Small intestine (tissue), 7 donors: ENCODE measurements at regions not wholly inside any gene's neighbourhood (a gene's known extent, or its start where the extent isn't known, plus 50 kb on each side); places are given as distances from the start of the nearest gene placed in this dataset.

ENCODE experiments used
- DNase-seq, 2 donors: peaks; one replicate each; pipeline versions ENCODE4 v3.0.0 to v3.0.0-alpha.2; 2013
- FAIRE-seq: peaks from 2 replicates; lab custom pipeline; 2012; peaks lifted over from hg19 to GRCh38; lab: Jason Lieb, UNC
- H3K27ac ChIP-seq, 3 donors: one replicate each; pipeline ENCODE4 v1.5.1; 2013; ENCODE audit warnings: low read length in 2 of 3, mild to moderate bottlenecking in 2 of 3, control low read depth in 1 of 3, inconsistent platforms in 1 of 3, low read depth in 1 of 3, moderate library complexity in 1 of 3
- H3K27me3 ChIP-seq, 3 donors: one replicate each; pipeline ENCODE4 v1.6.1; 2013; ENCODE audit warnings: low read length in 3 of 3, inconsistent platforms in 1 of 3; ENCODE audit not compliant: control insufficient read depth in 3 of 3, insufficient read depth in 3 of 3
- H3K36me3 ChIP-seq, 3 donors: one replicate each; pipeline ENCODE4 v1.6.1; 2013; ENCODE audit warnings: low read length in 3 of 3, inconsistent platforms in 1 of 3, low read depth in 1 of 3, mild to moderate bottlenecking in 1 of 3, moderate library complexity in 1 of 3; ENCODE audit not compliant: control insufficient read depth in 3 of 3, insufficient read depth in 2 of 3
- H3K4me1 ChIP-seq, 3 donors: one replicate each; pipeline ENCODE4 v1.6.1; 2013; ENCODE audit warnings: low read length in 2 of 3, inconsistent platforms in 1 of 3, low read depth in 1 of 3, mild to moderate bottlenecking in 1 of 3, moderate library complexity in 1 of 3; ENCODE audit not compliant: control insufficient read depth in 3 of 3, insufficient read depth in 2 of 3
- H3K4me3 ChIP-seq, 3 donors: one replicate each; pipeline ENCODE4 v1.5.1; 2013; ENCODE audit warnings: low read length in 3 of 3, control low read depth in 1 of 3, inconsistent platforms in 1 of 3, low read depth in 1 of 3, mild to moderate bottlenecking in 1 of 3, moderate library complexity in 1 of 3
- H3K9me3 ChIP-seq, 2 donors: one replicate each; pipeline ENCODE4 v1.6.1; 2013; ENCODE audit warnings: low read depth in 1 of 2, low read length in 1 of 2; ENCODE audit not compliant: control insufficient read depth in 2 of 2, insufficient read depth in 1 of 2
- WGBS, 3 donors: extraction: QIAGEN DNeasy Blood & Tissue Kit; methylation state at CpG; one replicate each; pipeline ENCODE4 v1.1.7; 2013; 5-methylcytosine and 5-hydroxymethylcytosine counted together
- donor health status: healthy with polysubstance abuse.
- donor health status: control.
- donor health status: control.
- donor health status: Bipolar disorder and iron deficiency.
- donor health status: healthy.

- Histone ChIP-seq H3K27ac (no peak overlapping the region), H3K9me3 (no peaks in the 10 kb centered on the region)
- DNase-seq = no peak
Measured at GRCh38 chr20:46799781-46800408, 90.4 kb downstream of the SLC2A10 start.

DNA sequence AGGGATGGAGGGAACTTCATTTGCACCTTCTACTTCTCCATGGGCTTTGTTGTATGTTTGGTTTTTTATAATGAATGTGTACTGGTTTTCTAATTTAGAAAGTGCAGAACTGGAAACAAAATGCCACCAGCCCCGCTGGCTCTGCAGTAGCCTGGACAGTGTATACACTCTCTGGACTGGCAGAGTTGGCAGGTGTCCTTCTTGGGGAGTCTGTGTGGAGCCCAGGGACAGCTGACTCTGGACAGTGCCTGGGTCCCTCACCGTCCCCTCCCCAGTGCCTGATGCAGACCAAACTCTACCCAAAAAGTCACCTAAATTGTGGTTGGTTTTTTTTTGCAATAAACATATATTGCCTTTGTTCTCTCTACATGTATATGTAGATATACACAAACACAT, 91.0 kb downstream of the SLC2A10 start:
- WGBS, 3 donors = 81 to 85% (median 83%) methylated on average over 2 of the region's 2 CpGs
- Histone ChIP-seq H3K9me3 (no peaks in the 10 kb centered on the region), H3K4me1 (no peaks in the 10 kb centered on the region), H3K27ac (no peak overlapping the region), H3K4me3 (no peak overlapping the region), H3K27me3 (peaks cover 0 to 6% (median 0%) of the 10 kb centered on the region in 3 donors), H3K36me3 (no peaks in the 10 kb centered on the region)
- DNase-seq (no peak), FAIRE-seq (no peak)

More at GRCh38 chr20:46799781-46800408, 90.4 kb downstream of the SLC2A10 start:
- no peaks in the 10 kb centered on the region for H3K4me1 ChIP-seq
- no peak for FAIRE-seq
- H3K27me3 ChIP-seq = peaks cover 0 to 6% (median 0%) of the 10 kb centered on the region in 3 donors
- 49 to 64% (median 58%) methylated on average over 7 of the region's 7 CpGs for WGBS, 3 donors
- no peaks in the 10 kb centered on the region for H3K36me3 ChIP-seq
- no peak overlapping the region for H3K4me3 ChIP-seq

- Histone ChIP-seq H3K27ac (no peak overlapping the region), H3K4me3 (no peak overlapping the region), H3K4me1 (no peaks in the 10 kb centered on the region), H3K27me3 (peaks cover 0 to 6% (median 0%) of the 10 kb centered on the region in 3 donors), H3K36me3 (no peaks in the 10 kb centered on the region), H3K9me3 (no peaks in the 10 kb centered on the region)
- DNase-seq (no peak), FAIRE-seq (no peak)
- 72 to 77% (median 76%) methylated on average over 12 of the region's 12 CpGs for WGBS, 3 donors
Measured at GRCh38 chr20:46801003-46801702, 91.7 kb downstream of the SLC2A10 start.

DNA sequence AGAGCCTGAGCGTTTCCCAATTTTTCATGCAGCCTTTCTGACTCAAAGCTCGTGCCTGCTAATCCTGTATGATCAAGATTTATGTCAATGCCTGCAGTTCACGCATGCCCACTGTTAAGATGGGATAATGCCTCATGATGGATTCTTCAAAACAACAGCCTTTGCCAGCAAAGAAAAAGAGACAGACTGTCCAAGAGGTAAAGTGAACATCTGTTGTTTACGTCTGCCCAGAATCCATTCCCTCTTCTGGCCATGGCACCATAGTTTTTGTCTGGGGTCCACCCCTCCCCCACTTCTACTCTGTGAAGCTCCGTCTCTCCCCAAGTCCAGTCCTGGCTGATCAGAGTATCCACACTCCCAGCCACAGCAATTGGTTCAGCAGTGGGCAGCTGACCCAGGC, 91.9 kb upstream of the EYA2 start:
- WGBS, 3 donors = 59 to 80% (median 78%) methylated on average over 5 of the region's 5 CpGs
- FAIRE-seq = no peak
- Histone ChIP-seq H3K9me3 (no peaks in the 10 kb centered on the region), H3K4me3 (no peak overlapping the region), H3K4me1 (no peaks in the 10 kb centered on the region), H3K27ac (no peak overlapping the region), H3K27me3 (peaks cover 0 to 6% (median 0%) of the 10 kb centered on the region in 3 donors), H3K36me3 (no peaks in the 10 kb centered on the region)
- DNase-seq = no peak

DNA sequence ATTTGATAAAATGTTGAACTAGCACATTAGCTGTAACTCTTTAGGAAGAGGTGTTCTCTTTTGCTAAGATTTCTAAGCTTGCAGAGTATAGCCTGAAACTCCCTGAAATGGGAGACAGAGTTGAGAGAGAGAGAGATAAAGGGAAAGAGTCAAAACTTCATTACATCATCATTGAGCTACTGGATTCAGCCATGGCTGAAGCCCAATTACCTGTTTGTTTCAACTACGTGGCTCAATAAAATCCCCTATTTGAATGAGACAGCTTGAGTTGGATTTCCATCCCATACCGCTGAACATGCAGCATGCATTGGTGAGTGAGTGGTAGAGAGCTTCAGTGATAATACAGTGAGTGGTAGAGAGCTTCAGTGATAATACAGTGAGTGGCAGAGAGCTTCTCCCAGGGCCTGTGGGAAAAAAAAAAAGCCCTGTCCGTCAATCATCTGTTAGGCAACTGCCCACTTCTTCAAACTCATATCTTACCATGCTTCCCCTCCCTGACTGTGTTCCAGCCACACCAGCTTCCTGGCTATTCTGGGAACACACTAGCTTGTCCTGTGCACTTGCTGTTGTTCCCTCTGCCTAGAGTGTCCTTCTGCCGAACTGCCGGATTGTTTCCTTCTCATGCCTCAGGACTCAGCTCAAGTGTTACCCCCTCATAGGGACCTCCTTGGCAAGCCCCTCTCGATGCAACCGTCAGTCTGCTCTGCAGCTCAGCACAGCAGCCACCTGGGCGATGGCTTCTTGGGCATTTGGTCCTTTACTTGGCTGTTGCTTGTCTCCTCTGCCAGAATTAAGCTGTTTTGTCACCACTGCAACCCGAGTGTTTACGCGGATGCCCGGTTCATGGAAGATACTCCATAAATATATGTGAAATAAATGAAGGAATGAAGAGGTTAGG, 91.3 kb upstream of the EYA2 start:
- H3K9me3 ChIP-seq = no peaks in the 10 kb centered on the region
- H3K4me3 ChIP-seq = no peak overlapping the region
- H3K36me3 ChIP-seq = no peaks in the 10 kb centered on the region
- FAIRE-seq (no peak), DNase-seq (no peak)
- peaks cover 0 to 6% (median 0%) of the 10 kb centered on the region in 3 donors for H3K27me3 ChIP-seq
- H3K4me1 ChIP-seq = no peaks in the 10 kb centered on the region
- WGBS, 3 donors = 78 to 84% (median 83%) methylated on average over 12 of the region's 12 CpGs
- H3K27ac ChIP-seq = no peak overlapping the region

DNA sequence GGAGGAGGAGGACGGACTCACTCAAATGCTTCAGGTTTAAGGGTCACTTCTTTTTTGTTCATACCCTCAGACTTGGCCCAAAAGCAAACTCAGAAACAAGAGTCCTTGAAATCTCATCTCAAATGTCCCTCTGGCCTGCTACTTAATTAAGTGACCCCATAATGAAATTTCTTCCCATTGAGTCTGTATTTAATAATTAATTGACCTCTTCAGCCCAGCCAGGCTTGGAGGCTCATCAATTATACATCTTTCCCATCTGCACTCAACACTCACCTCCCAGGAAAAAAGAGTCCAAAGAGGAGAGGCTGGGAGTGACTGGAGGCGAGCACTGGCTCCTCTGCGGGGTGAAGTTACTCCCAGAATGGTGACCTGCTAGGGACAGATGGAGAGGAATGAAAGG, 90.5 kb upstream of the EYA2 start:
- 85 to 90% (median 90%) methylated on average over 3 of the region's 3 CpGs for WGBS, 3 donors
- Histone ChIP-seq H3K36me3 (no peaks in the 10 kb centered on the region), H3K27me3 (peaks cover 0 to 4% (median 0%) of the 10 kb centered on the region in 3 donors), H3K27ac (no peak overlapping the region), H3K4me1 (no peaks in the 10 kb centered on the region), H3K9me3 (no peaks in the 10 kb centered on the region), H3K4me3 (no peak overlapping the region)
- DNase-seq (no peak), FAIRE-seq (no peak)

GRCh38 chr20:46805836-46806235, 88.8 kb upstream of the EYA2 start:
- no peaks in the 10 kb centered on the region for H3K9me3 ChIP-seq
- H3K27ac ChIP-seq = no peak overlapping the region
- DNase-seq (no peak), FAIRE-seq (no peak)
- H3K27me3 ChIP-seq = peaks cover 0 to 5% (median 0%) of the 10 kb centered on the region in 3 donors
- no peak overlapping the region for H3K4me3 ChIP-seq
- H3K4me1 ChIP-seq = no peaks in the 10 kb centered on the region
- 94 to 97% (median 96%) methylated on average over 9 of the region's 9 CpGs for WGBS, 3 donors
- no peaks in the 10 kb centered on the region for H3K36me3 ChIP-seq

DNA sequence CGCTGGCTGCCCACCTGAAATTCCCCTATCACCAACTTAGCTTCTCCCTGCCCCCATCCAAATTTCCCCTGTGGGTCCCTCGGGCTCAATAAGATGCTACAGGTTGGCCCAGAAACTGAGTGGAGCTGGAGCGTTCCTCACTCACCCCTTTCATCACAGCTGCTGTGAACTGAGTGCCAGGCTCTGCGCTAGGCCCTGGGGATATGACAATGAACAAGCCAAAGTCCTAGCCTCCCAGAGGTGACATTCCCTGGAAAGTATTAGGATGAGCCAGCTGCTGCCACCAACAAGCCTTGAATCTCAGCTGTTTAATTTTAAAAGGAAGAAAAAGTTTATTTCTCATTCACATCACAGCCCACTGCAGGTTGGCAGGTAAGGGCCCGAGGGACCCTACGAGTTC, 86.6 kb upstream of the EYA2 start:
- Histone ChIP-seq H3K36me3 (no peaks in the 10 kb centered on the region), H3K4me3 (no peak overlapping the region), H3K27me3 (peaks cover 0 to 9% (median 0%) of the 10 kb centered on the region in 3 donors), H3K4me1 (no peaks in the 10 kb centered on the region), H3K27ac (no peak overlapping the region), H3K9me3 (no peaks in the 10 kb centered on the region)
- FAIRE-seq = no peak
- WGBS, 3 donors = 79 to 90% (median 86%) methylated on average over 6 of the region's 6 CpGs
- no peak for DNase-seq
